ENCODE measurements at regions not wholly inside any gene's neighbourhood (a gene's known extent, or its start where the extent isn't known, plus 50 kb on each side); places are given as distances from the start of the nearest gene placed in this dataset.

DNA sequence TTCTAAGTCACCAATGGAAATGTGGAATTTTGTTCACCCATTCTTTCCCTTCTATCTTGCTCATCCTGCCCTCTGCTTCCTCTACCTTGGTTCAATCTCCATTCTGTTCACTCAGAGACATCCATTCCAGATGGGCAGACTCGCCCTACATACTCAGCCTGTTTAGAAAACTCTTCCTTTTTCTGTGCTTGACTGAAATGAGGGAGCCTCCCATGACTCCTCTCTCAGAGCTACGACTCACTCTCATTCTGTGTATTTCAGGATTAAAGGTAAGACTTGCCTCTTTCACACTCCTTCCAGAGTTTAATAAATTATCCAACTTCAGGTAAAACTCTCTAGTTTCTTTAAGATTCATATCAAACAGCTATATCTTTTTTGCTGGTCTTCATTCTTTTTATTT is 182.8 kb downstream of the HS3ST3A1 start:
- Histone ChIP-seq H3K36me3 (ENCODE audit: control insufficient read depth, insufficient read depth, low read length) (no peaks in the 10 kb centered on the region), H3K4me1 (ENCODE audit: control insufficient read depth, insufficient read depth, low read length) (no peaks in the 10 kb centered on the region), H3K9me3 (ENCODE audit: control insufficient read depth, low read length) (no peaks in the 10 kb centered on the region), H3K27me3 (ENCODE audit: control insufficient read depth, insufficient read depth, low read length, poor library complexity, severe bottlenecking) (no peaks in the 10 kb centered on the region), H3K4me3 (ENCODE audit: low read length) (no peak overlapping the region), H3K9ac (ENCODE audit: extremely low read depth, low read length, poor library complexity, severe bottlenecking) (no peak overlapping the region), H3K27ac (ENCODE audit: low read depth, low read length) (no peak overlapping the region)
- Mint-ChIP-seq H3K27ac (no peak overlapping the region), H3K27me3 (ENCODE audit: insufficient read depth) (no peaks in the 10 kb centered on the region), H3K4me1 (no peaks in the 10 kb centered on the region), H3K9me3 (no peaks in the 10 kb centered on the region), H3K4me3 (no peak overlapping the region), H3K36me3 (ENCODE audit: low read depth) (no peaks in the 10 kb centered on the region)
- TF ChIP-seq, protein P1, sequence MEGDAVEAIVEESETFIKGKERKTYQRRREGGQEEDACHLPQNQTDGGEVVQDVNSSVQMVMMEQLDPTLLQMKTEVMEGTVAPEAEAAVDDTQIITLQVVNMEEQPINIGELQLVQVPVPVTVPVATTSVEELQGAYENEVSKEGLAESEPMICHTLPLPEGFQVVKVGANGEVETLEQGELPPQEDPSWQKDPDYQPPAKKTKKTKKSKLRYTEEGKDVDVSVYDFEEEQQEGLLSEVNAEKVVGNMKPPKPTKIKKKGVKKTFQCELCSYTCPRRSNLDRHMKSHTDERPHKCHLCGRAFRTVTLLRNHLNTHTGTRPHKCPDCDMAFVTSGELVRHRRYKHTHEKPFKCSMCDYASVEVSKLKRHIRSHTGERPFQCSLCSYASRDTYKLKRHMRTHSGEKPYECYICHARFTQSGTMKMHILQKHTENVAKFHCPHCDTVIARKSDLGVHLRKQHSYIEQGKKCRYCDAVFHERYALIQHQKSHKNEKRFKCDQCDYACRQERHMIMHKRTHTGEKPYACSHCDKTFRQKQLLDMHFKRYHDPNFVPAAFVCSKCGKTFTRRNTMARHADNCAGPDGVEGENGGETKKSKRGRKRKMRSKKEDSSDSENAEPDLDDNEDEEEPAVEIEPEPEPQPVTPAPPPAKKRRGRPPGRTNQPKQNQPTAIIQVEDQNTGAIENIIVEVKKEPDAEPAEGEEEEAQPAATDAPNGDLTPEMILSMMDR (conservative IDR thresholded peaks at IDR 0.05): no peak
- 83 to 86% methylated on average over 1 to 2 of the region's 2 CpGs for WGBS, 2 experiments (ENCODE audit: insufficient coverage in 1 of 2, insufficient read length in 1 of 2)
- DNase-seq: no peak

DNA sequence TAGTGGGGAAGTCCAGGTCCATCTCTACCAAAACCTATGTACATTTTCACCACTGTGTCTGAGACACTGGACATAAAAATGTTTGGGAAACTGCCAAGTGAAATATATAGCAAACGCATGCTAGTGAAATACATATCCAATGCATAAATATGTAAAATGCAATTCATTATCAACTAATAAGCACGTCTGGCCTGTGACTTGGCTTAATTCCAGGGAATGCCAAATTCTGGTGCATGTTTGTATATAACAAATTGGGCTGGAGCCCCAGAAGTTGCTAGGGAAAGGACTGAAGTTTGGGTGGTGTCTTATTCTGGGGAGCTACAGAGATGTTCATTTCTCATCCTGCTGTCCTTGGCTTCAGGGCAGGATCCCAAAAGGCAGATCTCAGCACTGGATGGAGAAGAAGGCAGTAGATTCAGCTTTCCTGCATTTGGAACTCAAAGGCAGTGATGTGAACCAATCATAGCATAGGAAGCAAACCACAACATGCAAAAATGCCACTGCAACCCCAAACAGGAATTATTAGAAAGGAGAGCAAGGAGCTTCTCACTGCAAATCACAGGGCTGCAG is 184.3 kb downstream of the HS3ST3A1 start:
- Mint-ChIP-seq H3K36me3 (ENCODE audit: low read depth) (no peaks in the 10 kb centered on the region), H3K27me3 (ENCODE audit: insufficient read depth) (no peaks in the 10 kb centered on the region), H3K27ac (no peak overlapping the region), H3K4me3 (no peak overlapping the region), H3K4me1 (no peaks in the 10 kb centered on the region), H3K9me3 (no peaks in the 10 kb centered on the region)
- H3K9ac ChIP-seq (ENCODE audit: extremely low read depth, low read length, poor library complexity, severe bottlenecking): no peak overlapping the region
- no peak for DNase-seq
- TF ChIP-seq, protein P1 (conservative IDR thresholded peaks at IDR 0.05): no peak
- no peaks in the 10 kb centered on the region for H3K4me1 ChIP-seq (ENCODE audit: control insufficient read depth, insufficient read depth, low read length)
- H3K9me3 ChIP-seq (ENCODE audit: control insufficient read depth, low read length): no peaks in the 10 kb centered on the region
- H3K36me3 ChIP-seq (ENCODE audit: control insufficient read depth, insufficient read depth, low read length): no peaks in the 10 kb centered on the region
- H3K27me3 ChIP-seq (ENCODE audit: control insufficient read depth, insufficient read depth, low read length, poor library complexity, severe bottlenecking): no peaks in the 10 kb centered on the region
- 86 to 89% methylated on average over 1 to 2 of the region's 2 CpGs for WGBS, 2 experiments (ENCODE audit: insufficient coverage in 1 of 2, insufficient read length in 1 of 2)
- no peak overlapping the region for H3K4me3 ChIP-seq (ENCODE audit: low read length)
- no peak overlapping the region for H3K27ac ChIP-seq (ENCODE audit: low read depth, low read length)

DNA sequence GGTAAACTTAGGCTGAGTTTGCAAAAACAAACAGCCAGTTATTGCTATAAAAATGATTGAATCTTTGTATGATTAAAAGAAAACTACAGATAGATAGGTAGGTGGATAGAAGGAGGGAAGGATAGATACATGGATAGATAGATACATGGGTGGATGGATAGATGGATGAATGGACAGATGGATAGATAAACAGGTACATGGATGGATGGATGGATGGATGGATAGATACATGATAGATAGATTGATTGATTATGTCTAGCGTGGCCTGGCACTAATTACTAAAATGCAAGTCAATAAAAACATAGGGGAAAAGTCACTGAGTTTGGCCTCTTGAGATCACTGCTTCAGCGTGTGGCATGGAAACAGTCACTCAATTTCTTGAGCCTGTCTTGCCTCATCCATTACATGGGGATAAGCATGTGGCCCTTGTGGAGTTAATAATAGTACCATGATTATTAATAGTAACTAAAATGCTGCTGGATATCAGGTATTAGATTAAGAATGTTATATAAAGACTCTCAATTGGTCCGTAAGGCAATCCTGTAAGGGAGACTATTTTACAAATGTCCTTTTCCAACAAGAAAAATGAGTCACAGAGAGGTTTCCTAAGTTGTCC is 184.9 kb downstream of the HS3ST3A1 start:
- TF ChIP-seq, protein P1 (conservative IDR thresholded peaks at IDR 0.05): no peak
- Histone ChIP-seq H3K27ac (ENCODE audit: low read depth, low read length) (no peak overlapping the region), H3K4me1 (ENCODE audit: control insufficient read depth, insufficient read depth, low read length) (no peaks in the 10 kb centered on the region), H3K9me3 (ENCODE audit: control insufficient read depth, low read length) (no peaks in the 10 kb centered on the region), H3K27me3 (ENCODE audit: control insufficient read depth, insufficient read depth, low read length, poor library complexity, severe bottlenecking) (no peaks in the 10 kb centered on the region), H3K36me3 (ENCODE audit: control insufficient read depth, insufficient read depth, low read length) (no peaks in the 10 kb centered on the region), H3K9ac (ENCODE audit: extremely low read depth, low read length, poor library complexity, severe bottlenecking) (no peak overlapping the region), H3K4me3 (ENCODE audit: low read length) (no peak overlapping the region)
- DNase-seq: no peak
- no peaks in the 10 kb centered on the region for H3K27me3 Mint-ChIP-seq (ENCODE audit: insufficient read depth)
- WGBS, 2 experiments (ENCODE audit: insufficient coverage in 1 of 2, insufficient read length in 1 of 2): 81 to 100% methylated on average over 2 to 3 of the region's 3 CpGs
- no peaks in the 10 kb centered on the region for H3K4me1 Mint-ChIP-seq
- H3K4me3 Mint-ChIP-seq: no peak overlapping the region
- H3K27ac Mint-ChIP-seq: no peak overlapping the region
- no peaks in the 10 kb centered on the region for H3K9me3 Mint-ChIP-seq
- H3K36me3 Mint-ChIP-seq (ENCODE audit: low read depth): no peaks in the 10 kb centered on the region
